Neutrophil (primary cell): ENCODE measurements at regions not wholly inside any gene's neighbourhood (a gene's known extent, or its start where the extent isn't known, plus 50 kb on each side); places are given as distances from the start of the nearest gene placed in this dataset.

ENCODE experiments used
- H3K27ac ChIP-seq: fragments of 200-600 bp; sonication (generic); 2 replicates; pipeline ENCODE4 v1.5.1; 2016; ENCODE audit warnings: mild to moderate bottlenecking, moderate library complexity
- H3K27me3 ChIP-seq: fragments of 200-600 bp; sonication (generic); 2 replicates; pipeline ENCODE4 v1.6.0; 2016; ENCODE audit warnings: mild to moderate bottlenecking
- H3K36me3 ChIP-seq: fragments of 200-600 bp; sonication (generic); 2 replicates; pipeline ENCODE4 v1.5.1; 2017
- H3K4me1 ChIP-seq, 2 experiments: fragments of 200-600 bp in 1 of 2; sonication (generic) in 1 of 2; 1 replicate in 1 of 2; 2 replicates in 1 of 2; pipeline versions ENCODE4 v1.5.1 to v1.6.1; 2013 to 2016; ENCODE audit warnings: low read depth in 1 of 2, low read length in 1 of 2, mild to moderate bottlenecking in 1 of 2, moderate library complexity in 1 of 2; ENCODE audit not compliant: control insufficient read depth in 1 of 2, insufficient read depth in 1 of 2
- H3K4me3 ChIP-seq, 2 experiments: fragments of 200-600 bp in 1 of 2; sonication (generic) in 1 of 2; 1 replicate in 1 of 2; 2 replicates in 1 of 2; pipeline ENCODE4 v1.5.1; 2013 to 2016; ENCODE audit warnings: low read depth in 1 of 2, low read length in 1 of 2, mild to moderate bottlenecking in 1 of 2, moderate library complexity in 1 of 2
- H3K9me3 ChIP-seq: fragments of 200-600 bp; sonication (generic); 2 replicates; pipeline ENCODE4 v1.5.1; 2016
- CTCF ChIP-seq: fragments of 200-600 bp; sonication (generic); IDR thresholded peaks from 2 replicates; pipeline ENCODE4 v1.5.1; 2016; ENCODE audit warnings: antibody characterized with exemption

- H3K4me1 ChIP-seq, result no peaks in the 10 kb centered on the region
- no peak overlapping the region for H3K4me3 ChIP-seq
- H3K27ac ChIP-seq, result no peak overlapping the region
- no peak for TF ChIP-seq CTCF
- no peaks in the 10 kb centered on the region for H3K9me3 ChIP-seq
- H3K27me3 ChIP-seq, result no peaks in the 10 kb centered on the region
- no peaks in the 10 kb centered on the region for H3K36me3 ChIP-seq
Observed at GRCh38 chr15:38991126-38991525, 426.5 kb upstream of the RASGRP1 start.

- TF ChIP-seq CTCF, result no peak
- H3K36me3 ChIP-seq, result no peaks in the 10 kb centered on the region
- no peaks in the 10 kb centered on the region for H3K4me1 ChIP-seq
- H3K27me3 ChIP-seq, result no peaks in the 10 kb centered on the region
- no peaks in the 10 kb centered on the region for H3K9me3 ChIP-seq
- no peak overlapping the region for H3K27ac ChIP-seq
- H3K4me3 ChIP-seq, result no peak overlapping the region
Observed at GRCh38 chr15:38991701-38992100, 427.1 kb upstream of the RASGRP1 start.

- no peaks in the 10 kb centered on the region for H3K36me3 ChIP-seq
- no peaks in the 10 kb centered on the region for H3K4me1 ChIP-seq
- H3K27ac ChIP-seq, result no peak overlapping the region
- no peaks in the 10 kb centered on the region for H3K27me3 ChIP-seq
- TF ChIP-seq CTCF, result no peak
- H3K4me3 ChIP-seq, result no peak overlapping the region
- H3K9me3 ChIP-seq, result no peaks in the 10 kb centered on the region
Observed at GRCh38 chr15:38992506-38992905, 427.9 kb upstream of the RASGRP1 start.

GRCh38 chr15:38992930-38993329 is 428.3 kb upstream of the RASGRP1 start:
- no peak for TF ChIP-seq CTCF
- Histone ChIP-seq H3K4me1 (no peaks in the 10 kb centered on the region), H3K27ac (no peak overlapping the region)

GRCh38 chr15:38994310-38994709 is 429.7 kb upstream of the RASGRP1 start:
- H3K4me1 ChIP-seq, result no peaks in the 10 kb centered on the region
- no peak for TF ChIP-seq CTCF

More at GRCh38 chr15:38992930-38993329, 428.3 kb upstream of the RASGRP1 start:
- H3K36me3 ChIP-seq, result no peaks in the 10 kb centered on the region
- no peak overlapping the region for H3K4me3 ChIP-seq
- H3K27me3 ChIP-seq, result no peaks in the 10 kb centered on the region
- no peaks in the 10 kb centered on the region for H3K9me3 ChIP-seq

GRCh38 chr15:38996111-38996631 is 431.6 kb upstream of the RASGRP1 start:
- H3K4me1 ChIP-seq, result no peaks in the 10 kb centered on the region
- no peak for TF ChIP-seq CTCF

More at GRCh38 chr15:38994310-38994709, 429.7 kb upstream of the RASGRP1 start:
- Histone ChIP-seq H3K27me3 (no peaks in the 10 kb centered on the region), H3K9me3 (no peaks in the 10 kb centered on the region), H3K27ac (no peak overlapping the region), H3K36me3 (no peaks in the 10 kb centered on the region), H3K4me3 (no peak overlapping the region)

More at GRCh38 chr15:38996111-38996631, 431.6 kb upstream of the RASGRP1 start:
- Histone ChIP-seq H3K27ac (no peak overlapping the region), H3K27me3 (no peaks in the 10 kb centered on the region), H3K4me3 (no peak overlapping the region), H3K36me3 (no peaks in the 10 kb centered on the region), H3K9me3 (no peaks in the 10 kb centered on the region)
